Hepatocyte (in vitro differentiated cells): ENCODE measurements at regions not wholly inside any gene's neighbourhood (a gene's known extent, or its start where the extent isn't known, plus 50 kb on each side); places are given as distances from the start of the nearest gene placed in this dataset.

ENCODE experiments used
- DNase-seq: peaks from one replicate; pipeline ENCODE4 v3.0.0-alpha.2; 2016; ENCODE audit warnings: low spot score
- H2AFZ ChIP-seq: fragments of 200-600 bp; sonication (generic); 2 replicates; pipeline ENCODE4 v1.6.0; 2016; ENCODE audit warnings: antibody characterized with exemption, mild to moderate bottlenecking
- H3K27ac ChIP-seq: fragments of 200-600 bp; sonication (generic); 2 replicates; pipeline ENCODE4 v1.5.1; 2016; ENCODE audit warnings: mild to moderate bottlenecking
- H3K27me3 ChIP-seq: fragments of 200-600 bp; sonication (generic); 2 replicates; pipeline ENCODE4 v1.6.1; 2016
- H3K36me3 ChIP-seq: fragments of 200-600 bp; sonication (generic); replicated peaks from 2 replicates; pipeline ENCODE4 v1.5.1; 2016; ENCODE audit warnings: low read depth; ENCODE audit not compliant: insufficient read depth
- H3K4me1 ChIP-seq: fragments of 200-600 bp; sonication (generic); 2 replicates; pipeline ENCODE4 v1.5.1; 2016; ENCODE audit warnings: mild to moderate bottlenecking, moderate library complexity; ENCODE audit not compliant: insufficient read depth
- H3K4me2 ChIP-seq: fragments of 200-600 bp; sonication (generic); 2 replicates; pipeline ENCODE4 v1.6.0; 2016
- H3K4me3 ChIP-seq: fragments of 200-600 bp; sonication (generic); 2 replicates; pipeline ENCODE4 v1.5.1; 2016; ENCODE audit warnings: mild to moderate bottlenecking
- H3K79me2 ChIP-seq: fragments of 200-600 bp; sonication (generic); 2 replicates; pipeline ENCODE4 v1.6.0; 2017; ENCODE audit warnings: mild to moderate bottlenecking
- H3K9me2 ChIP-seq: fragments of 200-600 bp; sonication (generic); replicated peaks from 2 replicates; pipeline ENCODE4 v1.6.0; 2017; ENCODE audit warnings: mild to moderate bottlenecking; ENCODE audit not compliant: insufficient read depth
- H3K9me3 ChIP-seq: fragments of 200-600 bp; sonication (generic); 2 replicates; pipeline ENCODE4 v1.5.1; 2016; ENCODE audit warnings: low read depth, mild to moderate bottlenecking
- H4K20me1 ChIP-seq: fragments of 200-600 bp; sonication (generic); 2 replicates; pipeline ENCODE4 v1.6.0; 2016; ENCODE audit warnings: mild to moderate bottlenecking; ENCODE audit not compliant: insufficient read depth, poor library complexity, severe bottlenecking
- EZH2 ChIP-seq: fragments of 200-600 bp; sonication (generic); IDR thresholded peaks from 2 replicates; pipeline ENCODE4 v1.6.1; 2016; ENCODE audit warnings: antibody characterized with exemption, mild to moderate bottlenecking, borderline replicate concordance
- EZH2phosphoT487 ChIP-seq: fragments of 200-600 bp; sonication (generic); IDR thresholded peaks from one replicate; pipeline ENCODE4 v1.6.1; 2018; ENCODE audit warnings: antibody characterized with exemption, mild to moderate bottlenecking, low read depth, moderate library complexity; ENCODE audit not compliant: unreplicated experiment, severe bottlenecking
- WGBS: methylation state at CpG from one replicate; pipeline ENCODE4 v1.1.6; 2016; ENCODE audit warnings: low lambda C conversion rate; ENCODE audit errors: missing lambda C conversion rate; 5-methylcytosine and 5-hydroxymethylcytosine counted together
- TF ChIP-seq, protein P1 (sequence below): fragments of 200-600 bp; sonication (generic); IDR thresholded peaks from 2 replicates; pipeline ENCODE4 v1.5.1; 2016; ENCODE audit warnings: antibody characterized with exemption, mild to moderate bottlenecking; ENCODE audit not compliant: poor library complexity

DNA sequence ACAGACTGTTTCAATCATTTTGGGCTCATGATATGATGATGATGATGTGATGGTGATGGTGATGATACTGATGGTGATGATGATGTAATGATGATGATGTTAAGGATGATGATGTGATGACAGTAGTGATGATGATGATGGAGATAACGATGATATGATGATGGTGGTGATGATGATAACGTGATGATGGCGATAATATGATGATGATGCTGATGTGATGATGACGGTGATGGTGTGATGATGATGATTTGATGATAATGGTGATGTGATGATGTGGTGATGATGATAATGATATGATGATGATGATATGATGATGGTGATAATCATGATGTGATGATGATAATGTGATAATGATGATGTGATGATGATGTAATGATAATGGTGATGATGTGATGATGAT, 612.6 kb downstream of the AACS start:
- Histone ChIP-seq H3K27me3 (peaks cover 4% of the 10 kb centered on the region), H3K4me1 (no peaks in the 10 kb centered on the region), H4K20me1 (no peaks in the 10 kb centered on the region), H3K79me2 (no peaks in the 10 kb centered on the region), H3K27ac (no peak overlapping the region), H3K4me2 (no peak overlapping the region), H2AFZ (no peak overlapping the region), H3K4me3 (no peak overlapping the region), H3K9me2 (no peaks in the 10 kb centered on the region), H3K36me3 (no peaks in the 10 kb centered on the region), H3K9me3 (no peaks in the 10 kb centered on the region)
- TF ChIP-seq EZH2phosphoT487 (no peak), EZH2 (no peak)
- TF ChIP-seq, protein P1, sequence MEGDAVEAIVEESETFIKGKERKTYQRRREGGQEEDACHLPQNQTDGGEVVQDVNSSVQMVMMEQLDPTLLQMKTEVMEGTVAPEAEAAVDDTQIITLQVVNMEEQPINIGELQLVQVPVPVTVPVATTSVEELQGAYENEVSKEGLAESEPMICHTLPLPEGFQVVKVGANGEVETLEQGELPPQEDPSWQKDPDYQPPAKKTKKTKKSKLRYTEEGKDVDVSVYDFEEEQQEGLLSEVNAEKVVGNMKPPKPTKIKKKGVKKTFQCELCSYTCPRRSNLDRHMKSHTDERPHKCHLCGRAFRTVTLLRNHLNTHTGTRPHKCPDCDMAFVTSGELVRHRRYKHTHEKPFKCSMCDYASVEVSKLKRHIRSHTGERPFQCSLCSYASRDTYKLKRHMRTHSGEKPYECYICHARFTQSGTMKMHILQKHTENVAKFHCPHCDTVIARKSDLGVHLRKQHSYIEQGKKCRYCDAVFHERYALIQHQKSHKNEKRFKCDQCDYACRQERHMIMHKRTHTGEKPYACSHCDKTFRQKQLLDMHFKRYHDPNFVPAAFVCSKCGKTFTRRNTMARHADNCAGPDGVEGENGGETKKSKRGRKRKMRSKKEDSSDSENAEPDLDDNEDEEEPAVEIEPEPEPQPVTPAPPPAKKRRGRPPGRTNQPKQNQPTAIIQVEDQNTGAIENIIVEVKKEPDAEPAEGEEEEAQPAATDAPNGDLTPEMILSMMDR = no peak
- DNase-seq = no peak
- WGBS = 94% methylated on average over 4 of the region's 4 CpGs

DNA sequence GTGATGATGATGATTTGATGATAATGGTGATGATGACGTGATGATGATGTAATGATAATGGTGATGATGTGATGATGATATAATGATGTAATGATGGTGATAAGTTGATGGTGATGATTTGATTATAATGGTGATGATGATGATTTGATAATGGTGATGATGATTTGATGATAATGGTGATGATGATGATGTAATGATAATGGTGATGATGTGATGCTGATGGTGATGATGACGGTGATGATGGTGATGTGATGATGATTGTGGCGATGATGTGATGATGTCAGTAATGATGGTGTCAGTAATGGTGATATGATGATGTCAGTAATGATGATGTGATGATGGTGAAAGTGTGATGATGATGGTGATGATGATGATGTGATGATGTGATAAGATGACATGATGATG, 613.4 kb downstream of the AACS start:
- WGBS = 73% methylated on average over 3 of the region's 3 CpGs
- no peaks in the 10 kb centered on the region for H3K36me3 ChIP-seq

DNA sequence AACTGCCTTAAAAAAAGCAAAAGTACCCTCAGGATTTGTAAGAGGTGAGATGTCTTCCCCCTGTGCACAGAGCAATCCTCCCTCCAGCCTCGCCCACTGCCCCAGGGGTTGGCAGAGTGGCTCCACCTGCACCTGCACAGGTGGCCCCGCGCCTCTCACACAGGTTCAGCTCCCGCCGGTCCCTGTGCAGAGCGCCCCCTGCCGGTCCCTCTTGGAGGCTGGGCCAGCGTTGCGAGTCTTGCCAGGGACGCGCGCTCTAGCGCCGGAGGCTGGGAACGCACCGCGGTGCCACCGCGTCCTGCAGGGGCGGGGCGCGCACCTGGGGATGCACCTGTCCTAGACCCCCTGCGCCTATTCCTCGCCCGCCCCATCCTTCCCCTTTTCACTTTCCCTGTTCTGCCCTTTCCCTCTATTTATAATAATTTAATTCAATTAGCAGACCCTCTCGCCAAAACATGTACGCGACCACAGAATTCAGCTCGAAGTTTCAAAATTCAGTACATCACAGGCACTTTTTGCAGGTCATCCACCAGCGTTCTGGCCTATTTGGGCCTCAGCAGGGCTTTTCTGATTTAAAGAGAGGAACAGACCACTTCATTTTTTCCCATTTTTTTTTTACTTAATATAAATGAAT, 618.6 kb downstream of the AACS start:
- Histone ChIP-seq H3K4me1 (no peaks in the 10 kb centered on the region), H3K9me2 (no peaks in the 10 kb centered on the region), H3K36me3 (no peaks in the 10 kb centered on the region), H2AFZ (no peak overlapping the region), H3K27me3 (peaks cover 14% of the 10 kb centered on the region), H3K9me3 (no peaks in the 10 kb centered on the region), H3K4me3 (no peak overlapping the region), H3K27ac (no peak overlapping the region), H4K20me1 (no peaks in the 10 kb centered on the region), H3K79me2 (no peaks in the 10 kb centered on the region), H3K4me2 (no peak overlapping the region)
- WGBS = 14% methylated on average over 29 of the region's 30 CpGs
- no peak for TF ChIP-seq EZH2phosphoT487
- TF ChIP-seq EZH2 = no peak
- TF ChIP-seq, protein P1 = peak; percentile 54
- peak; percentile 75 for DNase-seq

More for the DNA sequence above, 613.4 kb downstream of the AACS start:
- Histone ChIP-seq H4K20me1 (no peaks in the 10 kb centered on the region), H3K4me3 (no peak overlapping the region), H3K27me3 (peaks cover 9% of the 10 kb centered on the region), H3K4me1 (no peaks in the 10 kb centered on the region), H3K79me2 (no peaks in the 10 kb centered on the region), H3K9me2 (no peaks in the 10 kb centered on the region), H3K4me2 (no peak overlapping the region), H3K27ac (no peak overlapping the region), H3K9me3 (no peaks in the 10 kb centered on the region), H2AFZ (no peak overlapping the region)
- no peak for DNase-seq
- TF ChIP-seq, protein P1 = no peak
- TF ChIP-seq EZH2phosphoT487 (no peak), EZH2 (no peak)
